ENCODE measurements at regions not wholly inside any gene's neighbourhood (a gene's known extent, or its start where the extent isn't known, plus 50 kb on each side); places are given as distances from the start of the nearest gene placed in this dataset.

DNA sequence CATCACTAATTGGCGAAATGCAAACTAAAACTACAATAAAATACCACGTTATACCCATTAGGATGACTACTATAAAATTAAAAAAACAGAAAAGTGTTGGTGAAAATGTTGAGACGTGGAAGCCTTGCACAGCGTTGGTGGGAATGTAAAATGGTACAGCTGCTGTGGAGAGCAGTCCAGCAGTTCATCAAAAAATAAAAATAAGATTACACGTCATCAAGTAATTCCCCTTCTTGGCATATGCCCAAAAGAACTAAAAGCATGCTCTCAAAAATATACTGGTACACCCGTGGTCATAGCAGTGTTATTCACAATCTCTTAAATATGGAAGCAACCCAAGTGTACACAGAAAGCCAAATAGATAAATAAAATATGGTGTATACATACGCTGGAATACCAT, 71.8 kb upstream of the NDN start:
- Histone ChIP-seq H3K4me2 (no peak overlapping the region), H3K9me3 (peaks cover 12% of the 10 kb centered on the region; the same call in 2 of the 3 replicates), H3K4me1 (no peaks in the 10 kb centered on the region), H3K27ac (no peak overlapping the region), H3K4me3 (no peak overlapping the region)
- CTCF ChIA-PET = no interaction called here
- POLR2A ChIA-PET = no interaction called here
- TF ChIP-seq POLR2A (IDR thresholded peaks at IDR 0.05; ENCODE audit: low read length) (no peak), CEBPB (IDR thresholded peaks at IDR 0.05) (no peak), HEYL (CRISPR knock-in tag; IDR thresholded peaks at IDR 0.05) (no peak), EHMT2 (IDR thresholded peaks at IDR 0.05; ENCODE audit: low read depth) (no peak), JUN (IDR thresholded peaks at IDR 0.05) (no peak), BHLHE40 (IDR thresholded peaks at IDR 0.05; ENCODE audit: low read depth, low read length) (no peak), ZNF302 (CRISPR knock-in tag; IDR thresholded peaks at IDR 0.05) (no peak), RAD21 (conservative IDR thresholded peaks at IDR 0.05 in 1 of 2, IDR thresholded peaks at IDR 0.05 in 1 of 2) (no peak), REST (IDR thresholded peaks at IDR 0.05) (no peak), CHD4 (IDR thresholded peaks at IDR 0.05; ENCODE audit: borderline replicate concordance) (no peak), ESRRA (IDR thresholded peaks at IDR 0.05; ENCODE audit: borderline replicate concordance, low read length) (no peak), SREBF2 (IDR thresholded peaks at IDR 0.05) (no peak), EHF (CRISPR knock-in tag; IDR thresholded peaks at IDR 0.05) (no peak), NPAS2 (CRISPR knock-in tag; IDR thresholded peaks at IDR 0.05; ENCODE audit: borderline replicate concordance) (no peak), PHF8 (IDR thresholded peaks at IDR 0.05; ENCODE audit: borderline replicate concordance, low read depth) (no peak)
- TF ChIP-seq, protein P1, sequence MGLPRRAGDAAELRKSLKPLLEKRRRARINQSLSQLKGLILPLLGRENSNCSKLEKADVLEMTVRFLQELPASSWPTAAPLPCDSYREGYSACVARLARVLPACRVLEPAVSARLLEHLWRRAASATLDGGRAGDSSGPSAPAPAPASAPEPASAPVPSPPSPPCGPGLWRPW (IDR thresholded peaks at IDR 0.05) = no peak
- WGBS (ENCODE audit: missing lambda C conversion rate) = 3% methylated on average over 7 of the region's 7 CpGs
- FAIRE-seq (no peak), DNase-seq (ENCODE audit: low read depth in 1 of 2, low spot score in 1 of 2) (no peak), ATAC-seq (no peak)

DNA sequence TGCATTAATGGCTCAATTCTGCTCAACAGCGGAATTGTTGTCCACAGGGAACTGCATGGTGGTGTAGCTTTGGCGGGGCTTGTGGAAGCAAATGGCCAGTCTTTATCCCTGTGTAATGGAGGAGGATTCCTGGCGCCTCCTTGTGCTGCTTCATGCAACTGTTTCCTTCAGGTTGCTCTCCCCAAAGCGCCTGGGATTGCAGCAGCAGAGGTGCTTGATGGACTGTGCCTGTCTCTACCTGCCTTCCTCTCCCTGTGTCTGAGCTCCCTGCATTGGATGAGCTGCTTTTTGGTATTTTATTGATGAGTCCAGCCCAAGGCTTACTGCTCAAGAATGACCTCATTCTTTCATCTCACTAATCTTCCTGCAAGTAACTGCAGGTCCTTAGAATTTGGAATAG, 72.9 kb upstream of the NDN start:
- 0% methylated on average over 4 of the region's 4 CpGs for WGBS (ENCODE audit: missing lambda C conversion rate)
- 0 out of 5 replicates have a peak, but pooled peaks of 1 of the 2 experiments have one; percentile 15 for TF ChIP-seq RAD21 (conservative IDR thresholded peaks at IDR 0.05 in 1 of 2, IDR thresholded peaks at IDR 0.05 in 1 of 2)
- TF ChIP-seq NR3C1 (IDR thresholded peaks at IDR 0.05) = no peak
- TF ChIP-seq CHD4 (IDR thresholded peaks at IDR 0.05; ENCODE audit: borderline replicate concordance) = no peak
- no peak for TF ChIP-seq MAX (IDR thresholded peaks at IDR 0.05)
- no peak for TF ChIP-seq EHMT2 (IDR thresholded peaks at IDR 0.05; ENCODE audit: low read depth)
- no peak for TF ChIP-seq PHF8 (IDR thresholded peaks at IDR 0.05; ENCODE audit: borderline replicate concordance, low read depth)
- DNase-seq (ENCODE audit: low read depth in 1 of 2, low spot score in 1 of 2) = peak in 1 of 2 experiments; percentile 8
- H3K4me3 ChIP-seq = no peak overlapping the region
- H3K4me1 ChIP-seq = no peaks in the 10 kb centered on the region
- peaks cover 11% of the 10 kb centered on the region; the same call in 2 of the 3 replicates for H3K9me3 ChIP-seq
- peak in 1 of 2 experiments; percentile 50; a peak in 3 of 6 replicates for ATAC-seq
- H3K27ac ChIP-seq = no peak overlapping the region
- ChIA-PET POLR2A (no interaction called here), CTCF (no interaction called here)
- H3K4me2 ChIP-seq = no peak overlapping the region
- FAIRE-seq = no peak

DNA sequence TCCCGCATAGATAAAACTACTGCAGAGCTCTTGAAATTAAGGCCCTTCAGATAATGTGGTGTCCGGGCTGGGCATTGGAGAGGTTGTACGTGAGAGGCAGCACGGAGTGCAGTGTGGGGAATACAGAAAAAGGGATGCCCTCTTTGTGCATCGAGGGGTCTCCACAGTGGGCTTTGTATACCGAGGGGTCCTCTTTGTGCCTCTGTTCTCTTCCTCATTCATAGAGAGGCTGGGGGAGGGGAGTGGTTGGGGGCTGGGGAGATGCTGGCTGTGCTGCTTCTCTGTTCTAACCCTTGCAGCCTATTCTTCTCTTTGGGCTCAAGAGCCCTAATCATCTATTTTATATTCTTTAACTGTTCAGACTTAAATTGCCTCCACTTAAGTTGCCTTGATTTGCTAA, 74.3 kb upstream of the NDN start:
- H3K4me3 ChIP-seq = no peak overlapping the region
- no peak for TF ChIP-seq RFX5 (IDR thresholded peaks at IDR 0.05)
- TF ChIP-seq POLR2A (IDR thresholded peaks at IDR 0.05; ENCODE audit: low read length) = no peak
- no peak for TF ChIP-seq ZSCAN20 (CRISPR knock-in tag; IDR thresholded peaks at IDR 0.05)
- no peak for TF ChIP-seq BHLHE40 (IDR thresholded peaks at IDR 0.05; ENCODE audit: low read depth, low read length)
- TF ChIP-seq HOXB5 (CRISPR knock-in tag; IDR thresholded peaks at IDR 0.05) = no peak
- no peak for TF ChIP-seq NFE2L2 (conservative IDR thresholded peaks at IDR 0.05; ENCODE audit: low read length)
- no peak for TF ChIP-seq CTCF (IDR thresholded peaks at IDR 0.05)
- TF ChIP-seq MYC (IDR thresholded peaks at IDR 0.05; ENCODE audit: borderline replicate concordance, low read length) = no peak
- H3K9me3 ChIP-seq = no peaks in the 10 kb centered on the region; the same call in 2 of the 3 replicates
- CTCF ChIA-PET = no interaction called here
- no peaks in the 10 kb centered on the region for H3K4me1 ChIP-seq
- WGBS (ENCODE audit: missing lambda C conversion rate) = 14% methylated on average over 6 of the region's 6 CpGs
- no peak overlapping the region for H3K4me2 ChIP-seq
- FAIRE-seq = no peak
- POLR2A ChIA-PET = no interaction called here
- no peak overlapping the region for H3K27ac ChIP-seq
- no peak for DNase-seq (ENCODE audit: low read depth in 1 of 2, low spot score in 1 of 2)
- ATAC-seq = no peak
